ENCODE measurements at regions not wholly inside any gene's neighbourhood (a gene's known extent, or its start where the extent isn't known, plus 50 kb on each side); places are given as distances from the start of the nearest gene placed in this dataset.

- Histone ChIP-seq H3K4me3 (ENCODE audit: low read depth, low read length) (no peak overlapping the region), H3K9me3 (ENCODE audit: control insufficient read depth, insufficient read depth, low read length) (no peaks in the 10 kb centered on the region), H3K9ac (ENCODE audit: low read depth, low read length) (no peak overlapping the region), H3K36me3 (ENCODE audit: control insufficient read depth, insufficient read depth, low read length) (no peaks in the 10 kb centered on the region), H3K4me1 (ENCODE audit: control insufficient read depth, insufficient read depth, low read length) (peaks cover 15% of the 10 kb centered on the region), H3K27me3 (ENCODE audit: control insufficient read depth, insufficient read depth, low read length) (peaks cover 4% of the 10 kb centered on the region)
These were observed 150.2 kb upstream of the TBCA start for GRCh38 chr5:77926337-77926736.

DNA sequence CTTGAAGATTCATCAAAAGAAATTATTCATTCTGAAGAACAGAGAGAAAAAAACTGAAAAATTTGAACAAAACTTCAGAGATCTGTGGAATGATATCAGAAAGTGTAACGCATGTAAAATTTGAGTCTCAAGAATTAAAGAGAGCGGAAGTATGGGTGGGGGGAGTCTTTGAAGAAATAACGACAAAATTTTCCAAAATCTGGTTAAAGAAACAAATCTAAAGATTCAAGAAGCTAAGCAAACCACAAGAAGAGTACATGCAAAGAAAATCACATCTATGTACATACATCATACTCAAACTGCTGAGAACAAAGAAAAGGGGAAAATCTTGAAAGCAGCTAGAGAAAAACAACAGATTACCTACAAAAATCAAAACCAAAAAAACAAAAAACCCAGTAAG lies 149.4 kb upstream of the TBCA start:
- Histone ChIP-seq H3K36me3 (ENCODE audit: control insufficient read depth, insufficient read depth, low read length) (no peaks in the 10 kb centered on the region), H3K27me3 (ENCODE audit: control insufficient read depth, insufficient read depth, low read length) (peaks cover 6% of the 10 kb centered on the region), H3K9me3 (ENCODE audit: control insufficient read depth, insufficient read depth, low read length) (no peaks in the 10 kb centered on the region), H3K4me3 (ENCODE audit: low read depth, low read length) (no peak overlapping the region), H3K9ac (ENCODE audit: low read depth, low read length) (no peak overlapping the region), H3K4me1 (ENCODE audit: control insufficient read depth, insufficient read depth, low read length) (peaks cover 15% of the 10 kb centered on the region)

- H3K27me3 ChIP-seq (ENCODE audit: control insufficient read depth, insufficient read depth, low read length): peaks cover 3% of the 10 kb centered on the region
- H3K4me3 ChIP-seq (ENCODE audit: low read depth, low read length): peak overlapping the region; percentile 23
- no peaks in the 10 kb centered on the region for H3K9me3 ChIP-seq (ENCODE audit: control insufficient read depth, insufficient read depth, low read length)
- H3K9ac ChIP-seq (ENCODE audit: low read depth, low read length): no peak overlapping the region
- no peaks in the 10 kb centered on the region for H3K36me3 ChIP-seq (ENCODE audit: control insufficient read depth, insufficient read depth, low read length)
- H3K4me1 ChIP-seq (ENCODE audit: control insufficient read depth, insufficient read depth, low read length): peaks cover 12% of the 10 kb centered on the region
These were observed 147.9 kb upstream of the TBCA start for GRCh38 chr5:77924081-77924480.

DNA sequence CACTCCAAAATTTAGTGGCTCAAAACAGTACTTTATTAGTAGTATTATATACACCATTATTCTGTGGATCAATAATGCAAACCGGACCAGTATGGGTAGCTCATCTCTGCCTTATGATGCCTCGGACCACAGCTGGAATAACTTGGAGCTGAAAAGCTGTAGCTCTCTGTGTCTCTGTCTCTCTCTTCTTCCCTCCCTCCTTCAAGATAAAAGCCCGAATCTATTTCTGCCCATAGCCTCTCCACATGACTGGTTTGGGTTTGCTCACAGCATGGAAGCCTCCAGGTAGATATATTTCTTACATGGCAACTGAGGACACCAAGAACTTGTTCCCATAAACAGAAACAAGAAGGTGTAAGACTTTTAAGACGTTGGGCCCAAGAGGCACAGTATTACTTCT lies 147.5 kb upstream of the TBCA start:
- H3K4me1 ChIP-seq (ENCODE audit: control insufficient read depth, insufficient read depth, low read length): peaks cover 12% of the 10 kb centered on the region
- H3K27me3 ChIP-seq (ENCODE audit: control insufficient read depth, insufficient read depth, low read length): peaks cover 3% of the 10 kb centered on the region
- no peaks in the 10 kb centered on the region for H3K36me3 ChIP-seq (ENCODE audit: control insufficient read depth, insufficient read depth, low read length)
- no peaks in the 10 kb centered on the region for H3K9me3 ChIP-seq (ENCODE audit: control insufficient read depth, insufficient read depth, low read length)
- H3K4me3 ChIP-seq (ENCODE audit: low read depth, low read length): peak overlapping the region; percentile 3
- no peak overlapping the region for H3K9ac ChIP-seq (ENCODE audit: low read depth, low read length)

- Histone ChIP-seq H3K4me3 (ENCODE audit: low read depth, low read length) (no peak overlapping the region), H3K9ac (ENCODE audit: low read depth, low read length) (no peak overlapping the region), H3K27me3 (ENCODE audit: control insufficient read depth, insufficient read depth, low read length) (peaks cover 3% of the 10 kb centered on the region), H3K36me3 (ENCODE audit: control insufficient read depth, insufficient read depth, low read length) (no peaks in the 10 kb centered on the region), H3K4me1 (ENCODE audit: control insufficient read depth, insufficient read depth, low read length) (peaks cover 12% of the 10 kb centered on the region), H3K9me3 (ENCODE audit: control insufficient read depth, insufficient read depth, low read length) (no peaks in the 10 kb centered on the region)
These were observed 145.1 kb upstream of the TBCA start for GRCh38 chr5:77921094-77921768.

DNA sequence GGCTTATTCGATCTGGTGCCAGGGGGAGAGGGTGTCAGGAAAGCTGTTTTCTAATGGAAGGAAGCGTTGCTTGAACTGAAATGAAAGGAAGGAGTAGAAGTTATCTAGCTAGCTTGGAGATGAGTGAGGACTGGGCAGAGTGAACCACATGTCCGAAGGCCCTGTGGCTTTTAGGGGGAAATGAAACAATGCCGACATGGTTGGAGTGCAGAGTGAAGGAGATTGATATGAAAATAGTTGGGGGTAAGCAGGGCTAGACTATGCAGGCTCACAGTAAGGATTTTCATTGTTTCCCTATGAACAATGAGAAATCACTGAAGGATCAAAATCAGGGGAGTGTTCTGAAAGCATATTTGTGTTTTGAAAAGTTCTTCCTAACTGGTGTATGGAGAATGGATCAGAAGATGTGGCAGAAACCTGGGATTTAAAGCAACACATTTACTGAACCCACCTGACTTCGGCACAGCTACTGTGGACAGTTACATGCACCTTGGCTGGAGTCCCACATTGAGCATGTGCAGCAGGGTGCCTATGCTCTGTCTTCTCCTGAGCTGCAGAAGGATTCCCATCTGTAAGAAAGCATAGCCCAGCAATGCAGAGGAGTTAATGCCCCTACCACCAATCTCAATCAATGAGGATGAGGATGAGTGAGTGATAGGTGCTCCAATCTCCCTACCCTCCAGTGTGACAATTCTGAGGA lies 144.4 kb upstream of the TBCA start:
- H3K9ac ChIP-seq (ENCODE audit: low read depth, low read length): no peak overlapping the region
- H3K4me1 ChIP-seq (ENCODE audit: control insufficient read depth, insufficient read depth, low read length): peaks cover 12% of the 10 kb centered on the region
- peaks cover 3% of the 10 kb centered on the region for H3K27me3 ChIP-seq (ENCODE audit: control insufficient read depth, insufficient read depth, low read length)
- no peaks in the 10 kb centered on the region for H3K9me3 ChIP-seq (ENCODE audit: control insufficient read depth, insufficient read depth, low read length)
- no peaks in the 10 kb centered on the region for H3K36me3 ChIP-seq (ENCODE audit: control insufficient read depth, insufficient read depth, low read length)
- no peak overlapping the region for H3K4me3 ChIP-seq (ENCODE audit: low read depth, low read length)

DNA sequence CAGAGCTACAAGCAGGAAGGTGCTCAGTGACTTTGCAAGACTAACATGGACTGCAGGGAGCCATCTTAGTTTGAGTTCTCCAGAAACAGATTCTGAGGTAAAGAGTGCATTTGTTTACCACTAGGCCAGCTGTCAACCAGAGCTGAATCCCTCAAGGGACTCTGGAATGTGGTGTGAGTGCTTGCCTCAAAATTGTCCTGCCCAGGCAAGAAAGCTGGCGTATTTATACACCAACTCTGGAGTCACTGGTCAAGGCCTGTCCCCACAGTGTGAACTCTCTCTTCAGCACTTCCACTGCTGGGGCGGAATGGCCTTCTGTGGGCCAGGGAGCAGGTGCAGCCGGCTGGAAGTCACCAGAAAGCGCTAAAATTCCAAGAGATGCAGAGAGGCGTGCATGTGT lies 139.2 kb upstream of the TBCA start:
- H3K9me3 ChIP-seq (ENCODE audit: control insufficient read depth, insufficient read depth, low read length): no peaks in the 10 kb centered on the region
- H3K4me3 ChIP-seq (ENCODE audit: low read depth, low read length): no peak overlapping the region
- no peaks in the 10 kb centered on the region for H3K36me3 ChIP-seq (ENCODE audit: control insufficient read depth, insufficient read depth, low read length)
- H3K27me3 ChIP-seq (ENCODE audit: control insufficient read depth, insufficient read depth, low read length): no peaks in the 10 kb centered on the region
- no peak overlapping the region for H3K9ac ChIP-seq (ENCODE audit: low read depth, low read length)
- H3K4me1 ChIP-seq (ENCODE audit: control insufficient read depth, insufficient read depth, low read length): peaks cover 14% of the 10 kb centered on the region

- Histone ChIP-seq H3K4me1 (ENCODE audit: control insufficient read depth, insufficient read depth, low read length) (peaks cover 14% of the 10 kb centered on the region), H3K36me3 (ENCODE audit: control insufficient read depth, insufficient read depth, low read length) (no peaks in the 10 kb centered on the region), H3K27me3 (ENCODE audit: control insufficient read depth, insufficient read depth, low read length) (no peaks in the 10 kb centered on the region), H3K4me3 (ENCODE audit: low read depth, low read length) (no peak overlapping the region), H3K9ac (ENCODE audit: low read depth, low read length) (no peak overlapping the region), H3K9me3 (ENCODE audit: control insufficient read depth, insufficient read depth, low read length) (no peaks in the 10 kb centered on the region)
These were observed 136.6 kb upstream of the TBCA start for GRCh38 chr5:77912721-77913120.

DNA sequence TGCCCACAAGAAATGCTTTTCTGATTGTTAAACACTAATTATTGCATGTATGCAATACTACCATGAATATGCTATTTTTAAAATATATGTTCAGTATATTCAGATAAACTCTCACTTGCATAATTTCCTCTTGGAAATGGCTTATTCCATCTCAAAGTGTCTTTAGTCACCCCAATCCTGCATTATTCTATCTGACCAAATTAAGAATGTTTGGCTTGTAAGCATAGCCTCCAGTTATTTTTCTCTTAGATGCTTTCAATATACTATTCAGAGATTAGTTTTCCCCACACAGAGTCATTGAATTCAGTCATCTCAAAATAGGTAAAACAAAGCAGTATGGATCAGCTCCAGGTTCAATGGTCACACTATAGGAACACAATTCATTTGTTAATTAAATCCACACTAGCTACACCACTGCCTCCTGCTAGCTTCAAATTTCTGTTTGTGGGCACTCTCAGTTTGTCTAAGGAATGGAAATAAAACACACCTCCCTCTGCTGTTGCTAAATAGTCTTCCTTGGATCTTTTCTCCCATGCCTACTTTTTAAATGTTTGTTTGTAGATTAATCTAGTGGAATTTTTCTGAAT lies 134.6 kb upstream of the TBCA start:
- Histone ChIP-seq H3K4me1 (ENCODE audit: control insufficient read depth, insufficient read depth, low read length) (peaks cover 14% of the 10 kb centered on the region), H3K27me3 (ENCODE audit: control insufficient read depth, insufficient read depth, low read length) (peaks cover 2% of the 10 kb centered on the region), H3K4me3 (ENCODE audit: low read depth, low read length) (no peak overlapping the region), H3K9ac (ENCODE audit: low read depth, low read length) (no peak overlapping the region), H3K36me3 (ENCODE audit: control insufficient read depth, insufficient read depth, low read length) (no peaks in the 10 kb centered on the region), H3K9me3 (ENCODE audit: control insufficient read depth, insufficient read depth, low read length) (no peaks in the 10 kb centered on the region)

DNA sequence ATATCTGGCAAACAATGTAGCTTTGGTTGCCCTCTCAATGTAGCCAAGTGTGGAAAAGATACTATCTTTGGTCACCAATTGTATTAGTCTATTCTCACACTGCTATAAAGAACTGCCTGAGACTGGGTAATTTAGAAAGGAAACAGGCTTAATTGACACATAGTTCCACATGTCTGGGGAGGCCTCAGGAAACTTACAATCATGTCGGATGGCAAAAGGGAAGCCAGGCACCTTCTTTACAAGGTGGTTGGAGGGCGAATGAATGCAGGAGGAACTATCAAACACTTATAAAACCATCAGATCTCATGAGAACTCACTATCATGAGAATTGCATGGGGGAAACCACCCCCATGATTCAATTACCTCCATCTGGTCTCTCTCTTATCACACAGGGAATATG lies 133.1 kb upstream of the TBCA start:
- Histone ChIP-seq H3K4me3 (ENCODE audit: low read depth, low read length) (no peak overlapping the region), H3K9me3 (ENCODE audit: control insufficient read depth, insufficient read depth, low read length) (no peaks in the 10 kb centered on the region), H3K4me1 (ENCODE audit: control insufficient read depth, insufficient read depth, low read length) (peaks cover 14% of the 10 kb centered on the region), H3K36me3 (ENCODE audit: control insufficient read depth, insufficient read depth, low read length) (no peaks in the 10 kb centered on the region), H3K9ac (ENCODE audit: low read depth, low read length) (no peak overlapping the region), H3K27me3 (ENCODE audit: control insufficient read depth, insufficient read depth, low read length) (peaks cover 2% of the 10 kb centered on the region)

- H3K9ac ChIP-seq (ENCODE audit: low read depth, low read length): no peak overlapping the region
- no peaks in the 10 kb centered on the region for H3K36me3 ChIP-seq (ENCODE audit: control insufficient read depth, insufficient read depth, low read length)
- H3K4me3 ChIP-seq (ENCODE audit: low read depth, low read length): no peak overlapping the region
- peaks cover 14% of the 10 kb centered on the region for H3K4me1 ChIP-seq (ENCODE audit: control insufficient read depth, insufficient read depth, low read length)
- peaks cover 2% of the 10 kb centered on the region for H3K27me3 ChIP-seq (ENCODE audit: control insufficient read depth, insufficient read depth, low read length)
- no peaks in the 10 kb centered on the region for H3K9me3 ChIP-seq (ENCODE audit: control insufficient read depth, insufficient read depth, low read length)
These were observed 132.6 kb upstream of the TBCA start for GRCh38 chr5:77908787-77909186.

- H3K9ac ChIP-seq (ENCODE audit: low read depth, low read length): no peak overlapping the region
- no peaks in the 10 kb centered on the region for H3K36me3 ChIP-seq (ENCODE audit: control insufficient read depth, insufficient read depth, low read length)
- H3K9me3 ChIP-seq (ENCODE audit: control insufficient read depth, insufficient read depth, low read length): no peaks in the 10 kb centered on the region
These were observed 131.6 kb upstream of the TBCA start for GRCh38 chr5:77907786-77908185.

More at GRCh38 chr5:77907786-77908185, 131.6 kb upstream of the TBCA start:
- H3K4me3 ChIP-seq (ENCODE audit: low read depth, low read length): no peak overlapping the region
- peaks cover 13% of the 10 kb centered on the region for H3K4me1 ChIP-seq (ENCODE audit: control insufficient read depth, insufficient read depth, low read length)
- peaks cover 2% of the 10 kb centered on the region for H3K27me3 ChIP-seq (ENCODE audit: control insufficient read depth, insufficient read depth, low read length)
